ENCODE measurements at regions not wholly inside any gene's neighbourhood (a gene's known extent, or its start where the extent isn't known, plus 50 kb on each side); places are given as distances from the start of the nearest gene placed in this dataset.

- TF ChIP-seq REST (IDR thresholded peaks at IDR 0.05; ENCODE audit: low read depth, low read length) (no peak), GATA2 (CRISPR knock-in tag; IDR thresholded peaks at IDR 0.05) (no peak), FOXJ3 (CRISPR knock-in tag; IDR thresholded peaks at IDR 0.05) (no peak), SIN3A (IDR thresholded peaks at IDR 0.05; ENCODE audit: borderline replicate concordance, low read depth, low read length) (no peak), CHD2 (IDR thresholded peaks at IDR 0.05; ENCODE audit: low read length, partially characterized antibody) (no peak)
Measured at GRCh38 chr12:93019975-93020630, 91.0 kb upstream of the EEA1 start (continued).

DNA sequence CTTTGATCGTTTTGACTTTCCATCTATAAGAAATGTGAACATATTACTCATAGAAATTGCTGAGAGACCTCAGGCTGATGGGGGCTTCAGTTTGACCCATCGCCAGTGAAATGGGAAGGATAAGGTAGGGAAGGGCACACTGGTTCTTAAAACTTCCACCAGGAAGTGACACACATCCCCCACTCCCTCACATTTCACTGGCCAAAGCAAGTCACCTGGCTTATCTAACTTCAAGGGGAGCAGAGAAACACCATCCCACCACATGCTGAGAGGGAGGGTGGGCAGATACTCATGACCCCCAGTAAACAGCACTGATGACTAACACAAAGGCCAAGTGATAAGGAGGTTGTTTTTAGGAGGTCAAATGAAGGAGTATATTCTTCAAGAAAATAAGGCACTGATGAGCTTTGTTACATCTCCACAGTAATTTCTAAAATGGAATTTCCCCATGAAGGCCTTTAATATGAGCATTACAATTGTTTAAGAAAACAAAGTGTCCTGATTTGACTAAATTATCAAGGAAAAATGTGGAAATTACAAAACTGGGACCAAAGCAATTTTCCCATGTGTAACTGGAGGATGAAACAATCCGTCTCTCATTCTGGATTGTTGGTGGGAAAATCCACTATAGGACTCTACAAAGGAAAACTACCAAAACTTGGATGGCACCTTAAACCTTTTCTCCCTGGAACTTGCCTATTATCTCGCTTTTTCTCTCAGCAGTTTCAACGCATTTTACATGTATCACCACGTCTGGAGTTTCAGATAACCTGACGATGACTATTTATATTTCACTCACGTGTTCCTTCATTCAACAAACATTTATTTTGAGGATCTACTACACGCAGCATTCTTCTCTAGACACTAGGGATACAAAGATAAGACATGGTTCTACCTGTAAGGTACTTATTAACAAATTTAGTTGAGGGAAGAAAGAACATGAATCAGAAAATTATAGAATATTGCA lies 91.8 kb upstream of the EEA1 start:
- H3K9me2 ChIP-seq = no peaks in the 10 kb centered on the region
- no peak for DNase-seq
- H3K27ac ChIP-seq (ENCODE audit: low read depth in 2 of 2, low read length in 1 of 2) = no peak overlapping the region
- H3K4me2 ChIP-seq = no peak overlapping the region
- no peak overlapping the region for H3K4me3 ChIP-seq (ENCODE audit: low read depth in 2 of 2, low read length in 1 of 2)
- H3K79me2 ChIP-seq (ENCODE audit: insufficient read depth) = no peaks in the 10 kb centered on the region
- H3F3A ChIP-seq (replicated peaks; ENCODE audit: insufficient read depth) = peaks cover 4% of the 10 kb centered on the region
- H2AFZ ChIP-seq (ENCODE audit: low read depth) = no peak overlapping the region
- H3K9me3 ChIP-seq = no peaks in the 10 kb centered on the region
- 86% methylated on average over 9 of the region's 9 CpGs for WGBS (ENCODE audit: low lambda C conversion rate)
- no peaks in the 10 kb centered on the region for H3K27me3 ChIP-seq (ENCODE audit: insufficient read depth)
- H3K4me1 ChIP-seq (ENCODE audit: control insufficient read depth in 1 of 2, insufficient read depth in 2 of 2, low read depth in 1 of 2, low read length in 1 of 2) = no peaks in the 10 kb centered on the region
- no peak overlapping the region for H3K9ac ChIP-seq
- ChIA-PET POLR2A (no interaction called here), CTCF (interaction anchor here (0.8 to 1.4 kb wide), 6 partner anchors 236 to 1081 kb away, joined by 3 to 4 read pairs (median 3); no protein-coding TSS in a partner anchor)
- no peaks in the 10 kb centered on the region for H3K36me3 ChIP-seq (replicated peaks in 1 of 2; ENCODE audit: control insufficient read depth in 1 of 2, insufficient read depth in 2 of 2, low read length in 1 of 2)
- H4K20me1 ChIP-seq (ENCODE audit: insufficient read depth) = no peaks in the 10 kb centered on the region
- no peak for TF ChIP-seq TAF1 (IDR thresholded peaks at IDR 0.05; ENCODE audit: borderline replicate concordance, low read depth, low read length)
- TF ChIP-seq EZH2phosphoT487 (IDR thresholded peaks at IDR 0.05; ENCODE audit: borderline replicate concordance, low read depth) = no peak
- TF ChIP-seq ELF1 (IDR thresholded peaks at IDR 0.05) = no peak
- TF ChIP-seq FOSL2 (IDR thresholded peaks at IDR 0.05; ENCODE audit: borderline replicate concordance, low read depth) = no peak
- TF ChIP-seq TEAD4 (IDR thresholded peaks at IDR 0.05; ENCODE audit: borderline replicate concordance, insufficient read depth) = no peak
- no peak for TF ChIP-seq REST (IDR thresholded peaks at IDR 0.05; ENCODE audit: low read depth, low read length)
- no peak for TF ChIP-seq SMC3 (IDR thresholded peaks at IDR 0.05; ENCODE audit: low read depth, low read length)
- TF ChIP-seq, protein P1, sequence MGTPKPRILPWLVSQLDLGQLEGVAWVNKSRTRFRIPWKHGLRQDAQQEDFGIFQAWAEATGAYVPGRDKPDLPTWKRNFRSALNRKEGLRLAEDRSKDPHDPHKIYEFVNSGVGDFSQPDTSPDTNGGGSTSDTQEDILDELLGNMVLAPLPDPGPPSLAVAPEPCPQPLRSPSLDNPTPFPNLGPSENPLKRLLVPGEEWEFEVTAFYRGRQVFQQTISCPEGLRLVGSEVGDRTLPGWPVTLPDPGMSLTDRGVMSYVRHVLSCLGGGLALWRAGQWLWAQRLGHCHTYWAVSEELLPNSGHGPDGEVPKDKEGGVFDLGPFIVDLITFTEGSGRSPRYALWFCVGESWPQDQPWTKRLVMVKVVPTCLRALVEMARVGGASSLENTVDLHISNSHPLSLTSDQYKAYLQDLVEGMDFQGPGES (IDR thresholded peaks at IDR 0.05; ENCODE audit: low read depth, low read length) = no peak
- no peak for TF ChIP-seq RFX5 (IDR thresholded peaks at IDR 0.05; ENCODE audit: low read length)
- TF ChIP-seq JUND (IDR thresholded peaks at IDR 0.05) = no peak
- no peak for TF ChIP-seq RCOR1 (IDR thresholded peaks at IDR 0.05; ENCODE audit: low read length)
- no peak for TF ChIP-seq SIN3A (IDR thresholded peaks at IDR 0.05; ENCODE audit: borderline replicate concordance, low read depth, low read length)
- no peak for TF ChIP-seq FOXJ3 (CRISPR knock-in tag; IDR thresholded peaks at IDR 0.05)
- TF ChIP-seq MEF2A (IDR thresholded peaks at IDR 0.05; ENCODE audit: borderline replicate concordance, low read depth) = no peak
- TF ChIP-seq CHD2 (IDR thresholded peaks at IDR 0.05; ENCODE audit: low read length, partially characterized antibody) = no peak
- TF ChIP-seq GABPA (IDR thresholded peaks at IDR 0.05; ENCODE audit: low read depth) = no peak
- TF ChIP-seq FOXM1 (IDR thresholded peaks at IDR 0.05; ENCODE audit: low read depth) = no peak
- TF ChIP-seq TCF12 (IDR thresholded peaks at IDR 0.05) = no peak
- TF ChIP-seq YY1 (IDR thresholded peaks at IDR 0.05; ENCODE audit: low read depth) = no peak

Measured in SK-N-SH (cell line).